Umbilical cord (tissue), 1 donor: ENCODE measurements at regions not wholly inside any gene's neighbourhood (a gene's known extent, or its start where the extent isn't known, plus 50 kb on each side); places are given as distances from the start of the nearest gene placed in this dataset.
"Not testable (repeated sequence)": the region's sequence is repeated elsewhere in the genome, so short reads cannot be mapped to it uniquely, and the experiment has no call there.

ENCODE experiments used
- DNase-seq: peaks from one replicate; pipeline ENCODE4 v3.0.0-alpha.2; 2015; ENCODE audit warnings: low spot score

DNA sequence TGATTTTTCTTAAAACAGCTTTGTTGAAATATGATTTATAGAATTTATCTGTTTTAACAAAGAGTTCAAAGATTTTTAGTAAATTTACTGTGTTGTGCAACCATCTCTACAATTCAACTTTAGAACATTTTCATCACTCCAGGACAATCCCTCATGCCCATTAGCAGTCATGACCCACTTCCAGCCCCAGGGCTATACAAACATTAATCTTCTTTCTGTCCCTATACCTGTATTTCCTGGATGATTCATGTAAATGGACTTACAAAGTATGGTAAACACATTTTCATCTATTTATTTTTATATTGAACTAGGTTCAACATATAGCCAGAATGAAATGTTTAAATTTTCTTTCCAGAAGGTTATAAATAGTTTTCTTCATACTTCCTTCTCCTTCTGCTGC, 127.8 kb upstream of the CCDC180 start:
- DNase-seq = no peak

DNA sequence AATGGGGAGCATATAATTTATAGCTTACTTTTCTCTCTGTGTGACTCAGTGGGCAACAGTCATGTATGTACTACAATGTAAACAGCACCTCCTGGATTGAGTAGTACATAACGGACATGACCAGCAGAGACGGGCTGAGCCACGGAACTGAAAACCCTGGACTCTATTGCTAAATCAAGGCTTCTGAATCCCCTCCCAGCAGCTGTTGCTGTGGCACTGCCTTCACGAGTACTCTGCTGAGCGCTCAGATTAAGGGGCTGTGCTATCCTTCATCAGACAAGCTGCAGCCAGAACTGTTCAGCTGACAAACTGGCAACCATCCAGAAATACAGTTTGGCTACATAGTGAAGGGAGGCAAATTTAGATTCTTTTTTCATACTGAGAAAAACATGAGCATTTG, 131.3 kb upstream of the CCDC180 start:
- DNase-seq = peak; percentile 76

DNA sequence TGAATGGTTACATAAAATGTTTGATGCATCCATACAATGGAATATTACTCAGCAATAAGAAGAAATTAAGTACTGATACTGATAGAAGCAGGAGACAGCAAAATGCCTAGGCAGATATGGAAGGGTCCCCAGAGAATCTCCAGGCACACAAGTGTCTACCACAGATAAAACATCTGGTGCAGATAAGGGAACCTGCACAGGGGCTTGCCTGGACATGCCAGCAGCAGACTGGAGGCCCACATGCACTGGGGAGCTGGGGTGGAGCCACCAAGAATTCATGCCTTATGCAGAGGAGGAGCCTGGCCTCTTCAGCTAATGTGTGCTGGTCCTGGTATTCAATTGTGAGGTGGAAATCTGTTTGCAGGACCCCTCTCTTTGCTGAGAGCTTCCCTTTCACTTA, 129.2 kb upstream of the CTSV start:
- DNase-seq = peak; percentile 9

DNA sequence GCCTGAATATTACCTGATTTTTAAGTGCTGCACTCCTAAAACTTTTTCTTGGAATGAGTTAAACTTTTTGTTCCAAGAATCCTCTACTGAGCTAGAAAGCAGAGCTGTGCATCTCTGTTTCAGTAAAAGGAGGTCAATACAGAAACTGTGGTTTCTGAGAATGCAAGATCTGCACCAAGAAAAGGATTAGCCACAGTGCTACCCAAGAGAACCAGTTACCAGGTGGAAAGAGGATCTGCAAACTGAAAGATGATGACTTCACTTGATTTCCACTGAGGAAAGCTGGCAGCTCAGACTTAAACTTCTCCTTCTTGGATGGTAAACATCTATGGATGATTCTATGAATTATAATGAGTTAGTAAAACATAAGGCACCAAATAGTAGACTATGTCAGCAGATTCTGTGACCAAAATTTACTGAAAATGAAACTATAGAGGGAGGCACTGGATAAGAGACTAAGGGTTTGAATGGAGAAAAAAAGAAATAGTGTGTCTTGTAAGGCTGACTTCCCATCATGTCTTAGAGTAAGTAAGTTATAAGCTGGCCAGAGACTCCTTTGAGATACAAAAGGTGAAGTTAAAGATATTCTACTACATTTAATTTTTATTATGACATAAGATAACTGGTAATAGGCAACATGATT, 127.7 kb upstream of the CTSV start:
- not testable (repeated sequence) for DNase-seq

DNA sequence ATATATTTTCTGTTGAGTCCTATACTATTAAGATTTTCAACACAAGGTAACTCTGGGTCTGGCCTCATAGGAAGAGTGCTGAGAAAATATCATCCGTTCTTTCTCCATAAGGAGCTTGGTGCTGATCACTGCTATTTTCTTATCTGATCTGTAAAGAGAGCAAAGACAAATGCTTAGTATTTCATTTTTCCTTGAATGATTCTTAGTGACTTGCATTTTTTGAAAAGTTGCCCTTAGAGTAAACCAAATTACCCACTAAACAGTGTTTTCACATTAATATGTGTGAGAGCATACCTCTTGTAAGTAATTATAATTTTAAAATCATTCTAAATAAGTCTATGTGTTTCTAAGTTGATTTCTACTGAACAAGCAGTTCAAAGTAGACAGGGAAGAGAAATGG, 121.3 kb upstream of the CTSV start:
- DNase-seq = no peak

DNA sequence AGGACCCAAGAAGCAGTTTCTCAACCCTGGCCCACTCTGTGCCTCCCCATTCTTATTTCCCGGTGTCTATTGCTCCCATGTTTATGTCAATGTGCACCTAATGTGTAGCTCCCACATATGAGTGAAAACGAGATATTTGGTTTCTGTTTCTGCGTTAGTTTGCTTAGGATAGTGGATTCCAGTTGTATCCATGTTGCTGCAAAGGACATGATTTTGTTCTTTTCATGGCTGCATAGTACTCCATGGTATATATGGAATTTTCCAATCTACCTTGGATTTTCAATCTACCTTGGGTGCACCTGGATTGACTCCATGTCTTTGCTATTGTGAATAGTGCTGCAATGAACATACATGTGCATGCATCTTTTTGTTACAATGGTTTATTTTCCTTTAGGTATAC, 119.8 kb upstream of the CTSV start:
- DNase-seq = not testable (repeated sequence)

DNA sequence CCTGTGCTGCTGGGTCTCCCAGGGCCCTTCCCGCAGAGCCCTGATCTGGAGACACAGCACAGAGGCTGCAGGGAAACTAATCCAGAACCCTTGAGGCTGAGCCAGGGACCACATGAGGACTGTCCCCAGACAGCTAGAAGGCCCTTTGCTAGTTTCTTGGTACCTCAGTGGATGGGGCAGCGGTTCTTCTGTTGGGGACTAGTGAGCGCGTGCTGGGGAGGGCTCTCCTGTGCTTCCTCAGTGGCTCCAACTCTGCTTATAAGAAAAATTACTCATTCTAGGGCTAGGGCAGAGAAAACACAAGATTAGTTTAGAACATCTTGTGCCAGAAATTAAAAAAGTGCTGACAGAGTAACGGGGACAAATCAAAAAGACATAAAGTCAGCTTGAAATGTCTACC, 116.5 kb upstream of the CTSV start:
- not testable (repeated sequence) for DNase-seq

DNA sequence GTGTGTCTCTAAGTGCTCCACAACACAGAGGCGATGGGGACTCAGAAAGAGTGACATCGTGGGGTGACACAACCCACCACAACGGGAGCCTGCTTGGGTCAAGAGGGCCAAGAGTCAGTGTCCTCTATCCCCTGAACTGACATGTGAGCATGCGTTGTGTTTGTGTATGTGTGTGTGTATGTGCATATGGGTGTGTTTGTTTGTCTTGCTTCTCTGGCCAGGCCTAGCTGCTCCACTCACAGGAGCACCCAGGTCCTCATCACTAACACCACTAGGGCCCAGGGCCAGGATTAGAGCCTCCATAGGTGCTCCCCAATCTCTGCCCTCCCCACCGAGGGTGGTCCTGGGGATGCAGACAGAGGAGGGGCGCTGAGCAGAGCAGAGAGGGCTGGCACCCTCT, 115.0 kb upstream of the CTSV start:
- no peak for DNase-seq

DNA sequence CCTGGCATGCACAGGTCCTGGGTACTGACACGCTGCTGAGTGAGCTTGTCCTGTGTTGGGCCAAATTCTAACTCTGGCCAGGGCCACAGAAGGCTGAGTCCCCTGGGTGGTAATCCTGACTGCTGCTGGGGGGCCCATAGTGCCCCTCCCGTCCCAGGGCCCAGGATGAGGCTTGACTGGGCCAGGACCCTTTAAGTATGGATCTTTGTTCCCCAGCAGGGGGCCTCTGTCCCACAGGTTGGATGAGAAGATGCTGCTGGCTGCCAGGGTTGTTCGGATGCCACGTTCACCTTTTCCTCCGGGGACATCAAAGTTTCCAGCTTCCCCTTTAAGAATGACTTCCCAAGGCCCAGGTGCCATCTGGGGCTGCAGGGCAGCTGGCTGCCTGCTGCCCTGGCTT, 114.2 kb upstream of the CTSV start:
- DNase-seq = not testable (repeated sequence)

DNA sequence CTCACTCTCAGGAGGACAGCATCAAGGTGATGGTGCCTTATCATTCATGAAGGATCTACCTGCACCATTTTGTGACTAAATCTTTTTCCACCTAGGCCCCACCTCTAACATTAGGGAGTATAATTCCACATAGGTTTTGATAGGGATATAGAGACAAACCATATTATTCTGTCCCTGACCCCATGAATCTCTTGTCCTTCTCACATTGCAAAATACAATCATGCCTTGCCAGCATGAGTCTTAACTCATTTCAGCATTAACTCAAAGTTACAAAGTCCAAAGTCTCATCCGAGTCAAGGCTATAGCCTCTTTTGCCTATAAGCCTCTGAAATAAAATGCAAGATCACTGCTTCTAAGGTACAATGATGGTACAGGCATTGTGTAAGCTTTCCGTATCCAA, 111.5 kb upstream of the CTSV start:
- not testable (repeated sequence) for DNase-seq

DNA sequence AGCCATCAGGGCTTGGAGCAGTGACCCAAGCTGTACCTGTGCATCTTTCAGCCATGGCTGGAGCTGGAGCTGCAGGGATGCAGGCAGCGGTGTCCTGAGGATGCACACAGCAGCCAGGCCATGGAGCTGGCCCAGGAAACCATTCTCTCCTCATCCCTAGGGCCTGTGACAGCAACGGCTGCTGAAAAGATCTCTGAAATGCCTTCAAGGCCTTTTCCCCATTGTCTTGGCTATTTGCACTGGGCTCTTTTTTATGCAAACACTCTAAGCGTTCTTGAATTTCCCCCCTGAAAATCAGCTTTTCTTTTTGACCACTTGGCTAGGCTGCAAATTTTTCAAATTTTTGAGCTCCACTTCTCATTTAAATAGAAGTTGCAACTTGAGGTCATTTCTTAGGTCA, 109.5 kb upstream of the CTSV start:
- DNase-seq = not testable (repeated sequence)

DNA sequence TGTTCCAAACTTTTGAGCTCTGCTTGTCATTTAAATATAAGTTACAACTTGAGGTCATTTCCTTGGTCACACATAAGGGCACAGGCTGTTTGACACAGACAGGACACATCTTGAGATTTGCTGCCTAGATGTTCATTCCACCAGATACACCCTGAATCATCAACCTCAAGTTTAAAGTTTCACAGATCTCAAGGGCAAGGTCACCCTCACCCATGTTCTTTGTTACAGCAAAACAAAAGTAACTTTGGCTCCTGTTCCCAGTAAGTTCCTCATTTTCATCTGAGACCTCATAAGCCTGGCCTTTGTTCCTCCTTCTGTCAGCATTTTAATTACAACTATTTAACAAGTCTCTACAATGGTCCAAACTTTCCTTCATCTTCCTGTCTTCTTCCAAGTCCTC, 106.7 kb upstream of the CTSV start:
- not testable (repeated sequence) for DNase-seq

DNA sequence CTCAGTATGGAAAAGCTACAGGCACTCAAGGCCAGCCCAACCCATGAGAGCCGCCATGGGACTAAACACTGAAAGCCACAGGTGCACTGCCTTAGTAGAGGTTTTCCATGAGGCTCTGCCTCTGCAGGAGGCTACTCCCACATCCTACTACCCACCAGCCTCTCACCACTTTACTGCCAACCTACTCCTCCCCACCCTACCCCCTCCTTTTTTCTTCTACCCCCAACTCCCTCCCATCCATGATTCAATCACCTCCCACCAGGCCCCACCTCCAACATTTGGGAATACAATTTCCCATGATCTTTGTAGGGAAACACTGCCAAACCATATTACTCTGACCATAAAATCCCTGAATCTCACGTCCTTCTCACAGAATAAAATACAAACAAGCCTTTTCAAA, 101.6 kb upstream of the CTSV start:
- no peak for DNase-seq

DNA sequence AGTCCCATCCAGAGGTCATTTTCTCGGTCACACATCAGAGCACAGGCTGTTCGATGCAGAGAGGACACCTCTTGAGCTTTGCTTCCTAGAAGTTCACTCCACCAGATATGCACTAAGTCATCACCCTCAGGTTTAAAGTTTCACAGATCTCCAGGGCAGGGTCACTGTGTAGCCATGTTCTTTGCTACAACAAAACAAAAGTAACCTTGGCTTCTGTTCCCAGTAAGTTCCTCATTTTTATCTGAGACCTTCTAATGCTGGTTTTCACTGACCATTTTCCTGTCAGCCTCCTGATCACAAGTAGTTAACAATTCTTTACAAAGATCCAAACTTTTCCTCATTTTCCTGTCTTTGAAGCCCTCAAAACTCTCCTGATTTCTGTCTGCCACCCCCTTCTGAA, 97.5 kb upstream of the CTSV start:
- no peak for DNase-seq

DNA sequence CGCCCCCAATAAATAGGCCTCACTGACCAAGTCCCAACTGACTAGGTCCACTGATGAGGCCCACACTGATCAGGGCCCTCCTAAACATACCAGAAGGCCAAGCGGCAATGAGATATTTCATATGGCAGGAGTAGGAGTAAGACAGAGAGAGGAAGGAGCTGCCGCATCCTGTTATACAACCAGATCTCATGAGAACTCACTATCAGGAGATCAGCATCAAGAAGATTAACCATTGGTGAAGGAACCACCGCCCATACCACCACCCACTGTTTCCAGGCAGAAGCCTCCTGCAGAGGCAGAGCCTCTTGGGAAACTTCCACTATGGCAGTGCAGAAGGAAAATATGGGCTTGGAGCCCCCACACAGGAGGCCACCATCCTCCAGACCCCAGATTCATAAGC, 95.0 kb upstream of the CTSV start:
- not testable (repeated sequence) for DNase-seq

DNA sequence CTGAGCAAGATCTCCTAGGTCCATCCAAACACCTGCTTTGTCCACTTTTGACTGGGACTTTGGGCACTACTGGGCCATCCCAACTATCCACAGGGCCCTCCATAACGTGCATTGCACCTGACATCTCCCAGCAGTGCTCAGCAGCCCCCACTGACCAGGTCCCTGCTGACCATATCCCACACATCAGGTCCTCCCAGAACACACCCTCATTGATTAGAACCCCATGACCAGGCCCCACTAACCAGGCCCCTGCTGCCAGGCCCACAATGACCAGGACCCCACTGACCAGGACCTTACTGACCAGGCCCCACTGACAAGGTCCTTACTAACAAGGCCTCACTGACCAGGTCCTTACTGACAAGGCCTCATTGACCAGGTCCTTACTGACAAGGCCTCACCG, 93.9 kb upstream of the CTSV start:
- no peak for DNase-seq

DNA sequence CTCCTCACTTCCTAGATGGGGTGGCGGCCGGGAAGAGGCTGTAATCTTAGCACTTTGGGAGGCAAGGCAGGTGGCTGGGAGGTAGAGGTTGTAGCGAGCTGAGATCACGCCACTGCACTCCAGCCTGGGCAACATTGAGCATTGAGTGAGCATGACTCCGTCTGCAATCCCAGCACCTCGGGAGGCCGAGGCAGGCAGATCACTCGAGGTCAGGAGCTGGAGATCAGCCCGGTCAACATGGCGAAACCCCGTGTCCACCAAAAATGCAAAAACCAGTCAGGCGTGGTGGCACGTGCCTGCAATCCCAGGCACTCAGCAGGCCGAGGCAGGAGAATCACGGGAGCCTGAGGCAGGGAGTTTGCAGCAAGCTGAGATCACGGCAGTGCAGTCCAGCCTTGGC, 91.9 kb upstream of the CTSV start:
- not testable (repeated sequence) for DNase-seq

DNA sequence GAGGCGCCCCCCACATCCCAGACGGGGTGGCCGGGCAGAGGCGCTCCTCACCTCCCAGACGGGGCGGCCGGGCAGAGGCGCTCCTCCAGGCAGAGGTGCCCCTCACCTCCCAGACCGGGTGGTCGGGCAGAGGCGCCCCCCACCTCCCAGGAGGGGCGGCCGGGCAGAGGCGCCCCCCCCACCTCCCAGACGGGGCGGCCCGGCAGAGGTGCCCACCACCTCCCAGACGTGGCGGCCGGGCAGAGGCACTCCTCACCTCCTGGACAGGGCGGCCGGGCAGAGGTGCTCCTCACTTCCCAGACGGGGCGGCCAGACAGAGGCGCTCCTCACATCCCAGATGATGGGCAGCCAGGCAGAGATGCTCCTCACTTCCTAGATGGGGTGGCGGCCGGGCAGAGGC, 91.4 kb upstream of the CTSV start:
- not testable (repeated sequence) for DNase-seq

DNA sequence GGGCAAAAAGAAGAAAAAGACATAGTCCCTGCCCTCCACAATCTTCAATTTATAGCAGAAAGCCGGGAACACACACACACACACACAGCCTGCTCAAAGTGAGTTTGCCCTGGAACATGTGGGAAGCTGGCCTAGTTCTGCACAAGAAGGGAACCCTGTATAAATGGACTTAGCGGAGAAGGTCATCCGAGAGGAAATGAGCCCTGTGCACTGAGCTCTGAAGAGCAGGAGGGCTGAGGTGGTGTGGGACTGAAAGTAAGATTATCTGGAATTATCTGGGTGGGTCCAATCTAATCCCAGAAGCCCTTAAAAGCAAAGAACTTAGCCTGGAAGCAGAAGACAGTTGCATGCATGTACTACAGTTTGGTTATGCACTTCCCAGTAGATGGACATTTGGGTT, 90.0 kb upstream of the CTSV start:
- DNase-seq = no peak

DNA sequence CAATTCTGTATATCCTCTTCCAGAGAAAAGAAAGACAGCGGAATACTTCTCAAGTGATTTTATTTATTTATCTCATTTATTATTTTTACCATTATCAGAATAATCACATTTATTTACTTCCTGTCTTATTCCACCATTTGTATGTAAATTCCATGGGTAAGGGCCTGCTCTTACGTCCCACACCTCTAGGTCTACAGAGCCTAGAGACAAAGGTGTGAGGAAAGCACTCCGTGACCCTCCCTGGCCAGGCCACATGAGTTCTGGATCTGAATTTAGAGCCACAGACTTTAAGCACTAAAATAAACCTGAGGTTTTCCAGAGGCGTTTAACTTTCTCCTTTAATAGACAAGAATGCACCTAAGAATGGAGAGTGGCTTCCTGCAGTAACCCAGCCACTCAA, 85.3 kb upstream of the CTSV start:
- DNase-seq = no peak

DNA sequence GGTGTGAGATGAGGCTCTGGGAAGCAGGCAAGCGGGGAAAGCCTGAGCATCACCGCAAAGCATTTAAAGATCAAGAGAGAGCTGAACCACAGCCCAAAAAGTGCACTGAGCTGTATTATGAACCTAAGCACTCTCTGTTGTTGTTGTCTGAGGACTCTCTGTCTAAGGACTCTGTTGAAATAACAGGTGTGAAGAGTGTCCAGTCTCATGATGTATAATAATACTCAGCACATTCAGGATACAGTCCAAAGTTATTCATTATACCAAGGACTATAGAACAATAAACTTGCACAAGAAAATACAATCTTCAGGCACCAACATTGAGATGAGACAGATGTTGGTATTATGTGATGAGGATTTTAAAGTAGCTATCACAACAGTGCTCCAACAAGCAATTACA, 71.8 kb upstream of the CTSV start:
- DNase-seq = no peak

DNA sequence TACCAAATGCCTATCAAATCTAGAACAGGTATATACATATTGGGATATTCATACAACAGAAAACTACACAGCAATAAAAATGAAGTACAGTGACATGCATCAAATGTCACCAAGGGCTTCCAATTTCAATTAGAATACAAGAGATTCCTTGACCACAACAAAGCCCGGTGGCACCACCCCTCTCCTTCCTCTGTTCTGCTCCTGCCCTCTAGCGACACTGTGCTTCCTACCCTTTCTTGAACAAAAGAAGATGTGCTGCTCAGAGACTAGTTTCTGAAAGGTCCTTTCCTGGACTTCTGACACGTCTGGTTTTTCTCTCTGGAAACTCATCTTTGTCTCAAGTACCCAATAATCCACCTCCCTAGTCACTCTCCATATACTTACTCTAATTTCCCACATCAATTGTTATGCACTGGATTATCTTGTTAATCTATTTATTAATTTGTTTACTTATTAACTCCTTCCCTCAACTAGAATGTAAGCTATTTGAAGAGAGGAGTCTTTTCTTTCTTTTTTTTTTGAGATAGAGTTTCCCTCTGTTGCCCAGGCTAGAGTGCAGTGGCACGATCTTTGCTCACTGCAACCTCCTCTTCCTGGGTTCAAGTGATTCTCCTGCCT, 70.4 kb upstream of the CTSV start:
- peak; percentile 14 for DNase-seq

DNA sequence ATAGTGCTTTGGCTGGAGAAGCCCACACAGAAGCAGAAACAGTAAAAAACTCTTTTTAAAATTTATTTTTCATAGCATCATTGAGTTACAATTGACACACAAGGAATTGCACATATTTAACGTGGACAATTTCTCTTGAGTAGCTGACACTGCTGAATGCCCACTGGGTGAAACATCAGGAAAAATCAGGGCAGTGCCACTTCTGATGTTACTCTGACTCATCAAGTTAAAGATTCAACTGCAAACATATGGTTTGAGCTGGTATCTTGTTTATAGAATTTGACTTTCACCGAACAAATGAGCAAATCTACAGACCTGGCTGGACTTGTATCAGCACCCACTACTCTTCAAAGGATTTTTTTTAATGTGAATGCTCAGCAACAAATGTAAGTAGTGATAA, 66.3 kb upstream of the CTSV start:
- not testable (repeated sequence) for DNase-seq
